Loucy (cell line): ENCODE measurements at regions not wholly inside any gene's neighbourhood (a gene's known extent, or its start where the extent isn't known, plus 50 kb on each side); places are given as distances from the start of the nearest gene placed in this dataset.

Source experiments
- H2AFZ ChIP-seq: fragments of 200-600 bp; sonication (generic); 2 replicates; pipeline ENCODE4 v1.6.0; 2016; ENCODE audit warnings: antibody characterized with exemption, mild to moderate bottlenecking, low read length, moderate library complexity
- H3F3A ChIP-seq: fragments of 200-600 bp; 2 replicates; pipeline ENCODE4 v1.6.0; 2016; ENCODE audit warnings: antibody characterized with exemption, low read depth, mild to moderate bottlenecking
- H3K27me3 ChIP-seq: fragments of 200-600 bp; sonication (generic); 2 replicates; pipeline ENCODE4 v1.6.1; 2014; ENCODE audit warnings: low read length, mild to moderate bottlenecking; ENCODE audit not compliant: insufficient read depth, poor library complexity, severe bottlenecking
- H3K36me3 ChIP-seq: fragments of 200-600 bp; sonication (generic); 2 replicates; pipeline ENCODE4 v1.6.1; 2016; ENCODE audit warnings: low read length; ENCODE audit not compliant: insufficient read depth
- H3K4me1 ChIP-seq: fragments of 200-600 bp; sonication (generic); 2 replicates; pipeline ENCODE4 v1.5.1; 2014; ENCODE audit warnings: low read length, mild to moderate bottlenecking; ENCODE audit not compliant: insufficient read depth, poor library complexity, severe bottlenecking
- H3K4me2 ChIP-seq: fragments of 200-600 bp; sonication (generic); 2 replicates; pipeline ENCODE4 v1.6.0; 2014; ENCODE audit warnings: antibody characterized with exemption, low read length, low read depth, mild to moderate bottlenecking; ENCODE audit not compliant: poor library complexity, severe bottlenecking
- H3K4me3 ChIP-seq: fragments of 200-600 bp; sonication (generic); 2 replicates; pipeline ENCODE4 v1.5.1; 2014; ENCODE audit warnings: low read length, mild to moderate bottlenecking, mixed read lengths; ENCODE audit not compliant: poor library complexity, severe bottlenecking
- H3K79me2 ChIP-seq: fragments of 200-600 bp; sonication (generic); 2 replicates; pipeline ENCODE4 v1.6.1; 2014; ENCODE audit warnings: low read length; ENCODE audit not compliant: insufficient read depth
- H3K9ac ChIP-seq: fragments of 200-600 bp; sonication (generic); 2 replicates; pipeline ENCODE4 v1.6.0; 2014; ENCODE audit warnings: mild to moderate bottlenecking, low read depth, low read length, moderate library complexity; ENCODE audit not compliant: poor library complexity, severe bottlenecking
- H3K9me2 ChIP-seq: fragments of 200-600 bp; sonication (generic); replicated peaks from 2 replicates; pipeline ENCODE4 v1.6.1; 2016; ENCODE audit warnings: low read depth, low read length, mixed read lengths
- H3K9me3 ChIP-seq: fragments of 200-600 bp; sonication (generic); 2 replicates; pipeline ENCODE4 v1.6.1; 2014; ENCODE audit warnings: mild to moderate bottlenecking, antibody characterized with exemption, low read length, low read depth; ENCODE audit not compliant: insufficient read depth
- H4K20me1 ChIP-seq: fragments of 200-600 bp; sonication (generic); 2 replicates; pipeline ENCODE4 v1.6.0; 2014; ENCODE audit warnings: antibody characterized with exemption, low read length, mild to moderate bottlenecking; ENCODE audit not compliant: insufficient read depth, poor library complexity, severe bottlenecking
- CTCF ChIP-seq: fragments of 200-600 bp; sonication (generic); conservative IDR thresholded peaks from 2 replicates; pipeline ENCODE4 v1.5.1; 2014; ENCODE audit warnings: mild to moderate bottlenecking, antibody characterized with exemption, low read length
- EZH2phosphoT487 ChIP-seq: fragments of 200-600 bp; IDR thresholded peaks from 2 replicates; pipeline ENCODE4 v1.6.1; 2018; ENCODE audit warnings: antibody characterized with exemption, mild to moderate bottlenecking, moderate library complexity, borderline replicate concordance

GRCh38 chr2:12343141-12343540 is 373.6 kb upstream of the TRIB2 start:
- peaks cover 8% of the 10 kb centered on the region for H3K4me1 ChIP-seq
- TF ChIP-seq CTCF, result no peak
- no peak for TF ChIP-seq EZH2phosphoT487
- H2AFZ ChIP-seq, result no peak overlapping the region
- H3K36me3 ChIP-seq, result no peaks in the 10 kb centered on the region
- no peak overlapping the region for H3K9ac ChIP-seq
- no peak overlapping the region for H3K4me2 ChIP-seq
- no peaks in the 10 kb centered on the region for H3K27me3 ChIP-seq
- no peaks in the 10 kb centered on the region for H3K9me3 ChIP-seq
- no peaks in the 10 kb centered on the region for H3K79me2 ChIP-seq
- H3F3A ChIP-seq, result no peaks in the 10 kb centered on the region
- H3K9me2 ChIP-seq, result no peaks in the 10 kb centered on the region
- no peaks in the 10 kb centered on the region for H4K20me1 ChIP-seq
- H3K4me3 ChIP-seq, result no peak overlapping the region

GRCh38 chr2:12347066-12347493 is 369.7 kb upstream of the TRIB2 start:
- TF ChIP-seq CTCF, result no peak
- no peak for TF ChIP-seq EZH2phosphoT487

GRCh38 chr2:12348216-12348615 is 368.5 kb upstream of the TRIB2 start:
- no peak overlapping the region for H2AFZ ChIP-seq
- no peaks in the 10 kb centered on the region for H3K27me3 ChIP-seq
- H4K20me1 ChIP-seq, result no peaks in the 10 kb centered on the region
- TF ChIP-seq CTCF (no peak), EZH2phosphoT487 (no peak)
- H3K36me3 ChIP-seq, result no peaks in the 10 kb centered on the region
- no peaks in the 10 kb centered on the region for H3K9me3 ChIP-seq
- H3K4me3 ChIP-seq, result no peak overlapping the region
- H3K9me2 ChIP-seq, result no peaks in the 10 kb centered on the region
- H3K4me2 ChIP-seq, result no peak overlapping the region
- no peaks in the 10 kb centered on the region for H3K79me2 ChIP-seq
- no peak overlapping the region for H3K9ac ChIP-seq
- no peaks in the 10 kb centered on the region for H3F3A ChIP-seq
- H3K4me1 ChIP-seq, result peaks cover 9% of the 10 kb centered on the region

More at GRCh38 chr2:12347066-12347493, 369.7 kb upstream of the TRIB2 start:
- no peaks in the 10 kb centered on the region for H3K36me3 ChIP-seq
- no peak overlapping the region for H3K4me2 ChIP-seq
- H3K9ac ChIP-seq, result no peak overlapping the region
- H4K20me1 ChIP-seq, result no peaks in the 10 kb centered on the region
- H3K4me3 ChIP-seq, result no peak overlapping the region
- H3K4me1 ChIP-seq, result peaks cover 9% of the 10 kb centered on the region
- no peaks in the 10 kb centered on the region for H3K79me2 ChIP-seq
- no peak overlapping the region for H2AFZ ChIP-seq
- H3F3A ChIP-seq, result no peaks in the 10 kb centered on the region
- H3K9me2 ChIP-seq, result no peaks in the 10 kb centered on the region
- no peaks in the 10 kb centered on the region for H3K9me3 ChIP-seq
- no peaks in the 10 kb centered on the region for H3K27me3 ChIP-seq
